ENCODE measurements at regions not wholly inside any gene's neighbourhood (a gene's known extent, or its start where the extent isn't known, plus 50 kb on each side); places are given as distances from the start of the nearest gene placed in this dataset.

DNA sequence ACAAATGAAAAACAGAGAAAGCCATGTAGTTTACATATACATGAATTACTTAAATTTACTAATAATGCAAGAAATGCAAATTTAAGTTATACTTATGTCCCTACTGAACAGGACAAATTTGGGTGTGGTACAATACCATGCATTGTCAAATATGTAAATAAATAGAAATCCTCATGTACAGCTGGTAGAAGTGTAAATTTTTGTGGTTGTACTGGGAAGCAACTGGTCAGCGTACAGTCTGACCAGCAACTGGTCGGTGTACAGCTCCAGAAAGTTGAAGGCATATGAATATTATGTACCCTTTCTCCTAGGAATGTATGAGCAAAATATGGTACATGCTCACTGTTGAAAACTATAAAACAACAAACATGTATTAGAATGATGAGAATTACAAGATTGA lies 93.9 kb upstream of the TMEM106B start:
- no peaks in the 10 kb centered on the region for H3K27me3 Mint-ChIP-seq (ENCODE audit: insufficient read depth, unreplicated experiment)

DNA sequence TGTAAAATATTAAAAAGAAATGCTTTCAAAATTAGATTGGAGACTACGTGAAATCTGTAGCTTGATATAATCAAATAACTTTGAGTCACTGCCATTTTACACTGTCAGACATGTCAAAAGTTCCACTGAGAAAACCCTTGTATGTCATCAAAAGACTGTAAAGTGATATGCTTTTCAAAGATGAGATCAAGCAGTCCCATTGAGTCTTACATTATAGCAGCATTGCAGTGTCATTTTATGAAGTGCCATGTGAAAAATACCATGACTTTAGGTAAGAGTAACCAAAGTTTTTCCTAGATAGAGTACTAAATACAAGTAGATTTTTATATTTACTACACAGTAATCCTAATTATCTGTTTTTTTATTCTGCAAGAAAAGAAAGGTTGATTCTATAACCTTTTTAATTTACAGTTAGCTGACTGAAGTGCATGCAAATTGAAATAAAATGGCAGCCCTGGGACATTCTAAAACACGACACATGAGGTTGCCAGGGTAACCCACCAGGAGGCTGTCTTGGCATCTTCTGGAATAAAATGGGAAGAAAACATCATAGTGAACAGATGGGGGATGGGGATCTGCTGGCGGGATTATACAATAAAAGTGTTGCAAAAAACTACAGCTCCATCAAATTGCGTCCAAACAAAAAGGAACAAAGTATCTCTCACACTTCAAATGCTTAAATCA lies 91.3 kb upstream of the TMEM106B start:
- Mint-ChIP-seq H3K4me1 (ENCODE audit: low read depth, unreplicated experiment) (peaks cover 17% of the 10 kb centered on the region), H3K27ac (ENCODE audit: unreplicated experiment) (no peak overlapping the region), H3K36me3 (ENCODE audit: insufficient read depth, unreplicated experiment) (peaks cover 6% of the 10 kb centered on the region), H3K9me3 (ENCODE audit: unreplicated experiment) (no peaks in the 10 kb centered on the region), H3K27me3 (ENCODE audit: insufficient read depth, unreplicated experiment) (no peaks in the 10 kb centered on the region), H3K4me3 (ENCODE audit: unreplicated experiment) (no peak overlapping the region)
- no TSS peak for BruUV-seq (replicated peaks)
- TF ChIP-seq, protein P1, sequence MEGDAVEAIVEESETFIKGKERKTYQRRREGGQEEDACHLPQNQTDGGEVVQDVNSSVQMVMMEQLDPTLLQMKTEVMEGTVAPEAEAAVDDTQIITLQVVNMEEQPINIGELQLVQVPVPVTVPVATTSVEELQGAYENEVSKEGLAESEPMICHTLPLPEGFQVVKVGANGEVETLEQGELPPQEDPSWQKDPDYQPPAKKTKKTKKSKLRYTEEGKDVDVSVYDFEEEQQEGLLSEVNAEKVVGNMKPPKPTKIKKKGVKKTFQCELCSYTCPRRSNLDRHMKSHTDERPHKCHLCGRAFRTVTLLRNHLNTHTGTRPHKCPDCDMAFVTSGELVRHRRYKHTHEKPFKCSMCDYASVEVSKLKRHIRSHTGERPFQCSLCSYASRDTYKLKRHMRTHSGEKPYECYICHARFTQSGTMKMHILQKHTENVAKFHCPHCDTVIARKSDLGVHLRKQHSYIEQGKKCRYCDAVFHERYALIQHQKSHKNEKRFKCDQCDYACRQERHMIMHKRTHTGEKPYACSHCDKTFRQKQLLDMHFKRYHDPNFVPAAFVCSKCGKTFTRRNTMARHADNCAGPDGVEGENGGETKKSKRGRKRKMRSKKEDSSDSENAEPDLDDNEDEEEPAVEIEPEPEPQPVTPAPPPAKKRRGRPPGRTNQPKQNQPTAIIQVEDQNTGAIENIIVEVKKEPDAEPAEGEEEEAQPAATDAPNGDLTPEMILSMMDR (IDR thresholded peaks at IDR 0.05; ENCODE audit: insufficient read depth in 1 of 2, low read depth in 1 of 2, low read length in 1 of 2, severe bottlenecking in 1 of 2, unreplicated experiment in 1 of 2) = no peak
- H3K4me1 ChIP-seq = peaks cover 9% of the 10 kb centered on the region
- no peaks in the 10 kb centered on the region for H3K36me3 ChIP-seq (ENCODE audit: control insufficient read depth, insufficient read depth, low read length)
- DNase-seq = no peak
- POLR2A ChIA-PET = no interaction called here
- intact Hi-C loops (cut with micrococcal nuclease; ENCODE audit: unreplicated experiment) = no loop called here
- CTCF ChIA-PET = no interaction called here
- H3K27me3 ChIP-seq (replicated peaks; ENCODE audit: control insufficient read depth, insufficient read depth, low read length) = no peaks in the 10 kb centered on the region
- no peak overlapping the region for H3K4me3 ChIP-seq (ENCODE audit: low read depth, low read length)
- no peaks in the 10 kb centered on the region for H3K9me3 ChIP-seq

More for the DNA sequence above, 93.9 kb upstream of the TMEM106B start:
- H3K4me3 Mint-ChIP-seq (ENCODE audit: unreplicated experiment) = no peak overlapping the region
- ChIA-PET POLR2A (no interaction called here), CTCF (no interaction called here)
- intact Hi-C loops (cut with micrococcal nuclease; ENCODE audit: unreplicated experiment) = no loop called here
- no peak overlapping the region for H3K27ac Mint-ChIP-seq (ENCODE audit: unreplicated experiment)
- Histone ChIP-seq H3K27me3 (replicated peaks; ENCODE audit: control insufficient read depth, insufficient read depth, low read length) (no peaks in the 10 kb centered on the region), H3K9me3 (no peaks in the 10 kb centered on the region), H3K36me3 (ENCODE audit: control insufficient read depth, insufficient read depth, low read length) (no peaks in the 10 kb centered on the region), H3K4me3 (ENCODE audit: low read depth, low read length) (no peak overlapping the region), H3K4me1 (no peaks in the 10 kb centered on the region)
- peaks cover 16% of the 10 kb centered on the region for H3K4me1 Mint-ChIP-seq (ENCODE audit: low read depth, unreplicated experiment)
- H3K36me3 Mint-ChIP-seq (ENCODE audit: insufficient read depth, unreplicated experiment) = peaks cover 3% of the 10 kb centered on the region
- no TSS peak for BruUV-seq (replicated peaks)
- H3K9me3 Mint-ChIP-seq (ENCODE audit: unreplicated experiment) = no peaks in the 10 kb centered on the region
- DNase-seq = no peak
- TF ChIP-seq, protein P1 (IDR thresholded peaks at IDR 0.05; ENCODE audit: insufficient read depth in 1 of 2, low read depth in 1 of 2, low read length in 1 of 2, severe bottlenecking in 1 of 2, unreplicated experiment in 1 of 2) = no peak

DNA sequence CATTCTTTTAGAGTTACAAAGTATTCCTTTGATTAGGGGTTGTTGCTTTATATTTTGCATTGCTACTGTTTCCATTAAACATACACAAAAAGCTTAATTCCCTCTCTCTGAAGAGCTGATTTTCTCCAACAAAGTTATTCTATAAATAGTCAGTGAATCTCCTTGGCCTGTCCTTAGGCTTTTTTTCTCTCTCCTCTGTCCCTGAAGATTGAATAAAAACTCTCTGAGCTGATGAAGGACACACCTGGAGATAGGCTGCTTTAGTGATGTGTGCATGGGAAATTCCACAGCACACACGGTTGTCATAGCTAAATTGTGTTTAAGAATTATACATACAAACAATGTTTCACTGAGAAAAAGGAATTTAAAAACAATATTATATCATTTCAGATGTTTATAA lies 90.5 kb upstream of the TMEM106B start:
- intact Hi-C loops (cut with micrococcal nuclease; ENCODE audit: unreplicated experiment) = no loop called here
- Mint-ChIP-seq H3K4me1 (ENCODE audit: low read depth, unreplicated experiment) (peaks cover 14% of the 10 kb centered on the region), H3K4me3 (ENCODE audit: unreplicated experiment) (no peak overlapping the region), H3K9me3 (ENCODE audit: unreplicated experiment) (no peaks in the 10 kb centered on the region), H3K36me3 (ENCODE audit: insufficient read depth, unreplicated experiment) (peaks cover 6% of the 10 kb centered on the region), H3K27ac (ENCODE audit: unreplicated experiment) (no peak overlapping the region), H3K27me3 (ENCODE audit: insufficient read depth, unreplicated experiment) (no peaks in the 10 kb centered on the region)
- Histone ChIP-seq H3K4me1 (peaks cover 9% of the 10 kb centered on the region), H3K27me3 (replicated peaks; ENCODE audit: control insufficient read depth, insufficient read depth, low read length) (no peaks in the 10 kb centered on the region), H3K4me3 (ENCODE audit: low read depth, low read length) (no peak overlapping the region), H3K9me3 (no peaks in the 10 kb centered on the region), H3K36me3 (ENCODE audit: control insufficient read depth, insufficient read depth, low read length) (no peaks in the 10 kb centered on the region)
- CTCF ChIA-PET = no interaction called here
- POLR2A ChIA-PET = no interaction called here
- BruUV-seq (replicated peaks) = no TSS peak
- no peak for DNase-seq
- TF ChIP-seq, protein P1 (IDR thresholded peaks at IDR 0.05; ENCODE audit: insufficient read depth in 1 of 2, low read depth in 1 of 2, low read length in 1 of 2, severe bottlenecking in 1 of 2, unreplicated experiment in 1 of 2) = no peak

All from Caco-2 (cell line).